Thyroid gland (tissue), 4 donors: ENCODE measurements at regions not wholly inside any gene's neighbourhood (a gene's known extent, or its start where the extent isn't known, plus 50 kb on each side); places are given as distances from the start of the nearest gene placed in this dataset.

Source experiments
- CTCF ChIP-seq, 6 experiments: fragments of 200-600 bp in 3 of 6; fragments of 450-650 bp in 3 of 6; sonication (generic) in 3 of 6; IDR thresholded peaks; one replicate each; pipeline ENCODE4 v1.5.1; 2016 to 2019; ENCODE audit warnings: antibody characterized with exemption in 6 of 6, mild to moderate bottlenecking in 2 of 6, inconsistent platforms in 1 of 6, moderate library complexity in 1 of 6
- POLR2A ChIP-seq, 2 donors: fragments of 450-650 bp; IDR thresholded peaks; one replicate each; pipeline ENCODE4 v1.6.1; 2017; ENCODE audit warnings: antibody characterized with exemption in 2 of 2, mild to moderate bottlenecking in 2 of 2, moderate library complexity in 1 of 2

- TF ChIP-seq CTCF (IDR thresholded peaks at IDR 0.05) (no peak), POLR2A (IDR thresholded peaks at IDR 0.05) (no peak)
Observed at GRCh38 chr2:139177041-139177440, 396.9 kb upstream of the NXPH2 start.
